B cell (primary cell): ENCODE measurements at regions not wholly inside any gene's neighbourhood (a gene's known extent, or its start where the extent isn't known, plus 50 kb on each side); places are given as distances from the start of the nearest gene placed in this dataset.
"Not testable (repeated sequence)": the region's sequence is repeated elsewhere in the genome, so short reads cannot be mapped to it uniquely, and the experiment has no call there.

Experiments
- ATAC-seq: fragments of 200-7000 bp; cut with Tn5 transposase; one replicate; pipeline ENCODE4 v1.10.0; 2021; ENCODE audit warnings: low read depth, mild to moderate bottlenecking, moderate number of reproducible peaks, moderate library complexity
- CTCF ChIA-PET: fragments of 350-600 bp; sonication (Branson Sonifier 250); formaldehyde crosslinking; loops from one replicate; lab custom pipeline; 2021; ENCODE audit warnings: antibody characterized with exemption, inconsistent platforms; lab: Charles Lee
- POLR2A ChIA-PET: fragments of 350-600 bp; sonication (Branson Sonifier 250); formaldehyde crosslinking; loops from one replicate; lab custom pipeline; 2021; ENCODE audit warnings: antibody characterized with exemption; lab: Charles Lee
- DNase-seq: peaks from one replicate; pipeline ENCODE4 v3.0.0; 2013
- H2AFZ ChIP-seq: 2 replicates; pipeline ENCODE4 v1.6.1; 2012; ENCODE audit warnings: mild to moderate bottlenecking, low read depth, low read length; ENCODE audit not compliant: insufficient read depth, poor library complexity, severe bottlenecking
- H3K27ac ChIP-seq, 2 donors: 1 replicate in 1 of 2; 2 replicates in 1 of 2; pipeline ENCODE4 v1.5.1; 2012 to 2013; ENCODE audit warnings: low read length in 2 of 2, mild to moderate bottlenecking in 2 of 2, moderate library complexity in 1 of 2
- H3K27me3 ChIP-seq, 4 experiments: fragments of 200-600 bp in 1 of 4; sonication (generic) in 1 of 4; replicated peaks in 1 of 4; 1 replicate in 2 of 4; 2 replicates in 2 of 4; pipeline versions ENCODE4 v1.6.1 to v1.7.0; 2013 to 2016; ENCODE audit warnings: low read length in 3 of 4, mild to moderate bottlenecking in 2 of 4, mixed read lengths in 1 of 4, moderate library complexity in 1 of 4; ENCODE audit not compliant: insufficient read depth in 4 of 4, control insufficient read depth in 3 of 4; ENCODE audit errors: control extremely low read depth in 1 of 4
- H3K36me3 ChIP-seq, 2 experiments: replicated peaks in 1 of 2; 1 replicate in 1 of 2; 2 replicates in 1 of 2; pipeline versions ENCODE4 v1.6.1 to v1.7.1; 2013; ENCODE audit warnings: low read length in 1 of 2; ENCODE audit not compliant: insufficient read depth in 2 of 2, control insufficient read depth in 1 of 2; ENCODE audit errors: control extremely low read depth in 1 of 2, extremely low read depth in 1 of 2
- H3K4me1 ChIP-seq, 2 donors: fragments of 200-600 bp in 1 of 2; sonication (generic) in 1 of 2; 1 replicate in 1 of 2; 2 replicates in 1 of 2; pipeline versions ENCODE4 v1.5.1 to v1.6.1; 2013 to 2017; ENCODE audit warnings: low read length in 2 of 2; ENCODE audit not compliant: control insufficient read depth in 2 of 2, insufficient read depth in 2 of 2
- H3K4me2 ChIP-seq: replicated peaks from 2 replicates; pipeline ENCODE3; 2012; ENCODE audit warnings: mild to moderate bottlenecking, low read depth, low read length; ENCODE audit not compliant: poor library complexity, severe bottlenecking
- H3K4me3 ChIP-seq, 5 experiments: fragments of 200-600 bp in 1 of 5; sonication (generic) in 1 of 5; 1 replicate in 3 of 5; 2 replicates in 2 of 5; pipeline versions ENCODE4 v1.5.1 to v1.7.0; 2011 to 2016; ENCODE audit warnings: low read length in 4 of 5, mild to moderate bottlenecking in 4 of 5, low read depth in 2 of 5, control low read depth in 1 of 5, moderate library complexity in 1 of 5; ENCODE audit not compliant: insufficient read depth in 1 of 5; ENCODE audit errors: control extremely low read depth in 1 of 5, extremely low read depth in 1 of 5
- H3K79me2 ChIP-seq: fragments of 200-600 bp; sonication (generic); one replicate; pipeline ENCODE4 v1.6.0; 2016; ENCODE audit warnings: low read length; ENCODE audit not compliant: control insufficient read depth, insufficient read depth
- H3K9ac ChIP-seq: fragments of 200-600 bp; sonication (generic); 2 replicates; pipeline ENCODE4 v1.6.1; 2017; ENCODE audit warnings: mild to moderate bottlenecking, low read length, moderate library complexity
- H3K9me3 ChIP-seq, 3 donors: one replicate each; pipeline versions ENCODE4 v1.6.1 to v1.7.1; 2013; ENCODE audit warnings: low read length in 2 of 3; ENCODE audit not compliant: control insufficient read depth in 2 of 3, insufficient read depth in 1 of 3; ENCODE audit errors: control extremely low read depth in 1 of 3
- H4K20me1 ChIP-seq: 2 replicates; pipeline ENCODE4 v1.6.0; 2012; ENCODE audit warnings: mild to moderate bottlenecking, low read length; ENCODE audit not compliant: insufficient read depth, control insufficient read depth, poor library complexity, severe bottlenecking
- H3K27ac Mint-ChIP-seq: one replicate; pipeline ENCODE4 v1.8.0; 2021; ENCODE audit warnings: mixed read lengths
- H3K27me3 Mint-ChIP-seq: one replicate; pipeline ENCODE4 v1.8.0; 2021; ENCODE audit warnings: mixed read lengths
- H3K4me1 Mint-ChIP-seq: one replicate; pipeline ENCODE4 v1.8.0; 2021; ENCODE audit warnings: mixed read lengths
- H3K4me3 Mint-ChIP-seq: one replicate; pipeline ENCODE4 v1.8.0; 2021; ENCODE audit warnings: mixed read lengths
- H3K9me3 Mint-ChIP-seq: one replicate; pipeline ENCODE4 v1.8.0; 2022; ENCODE audit warnings: mixed read lengths; ENCODE audit not compliant: insufficient read depth
- CTCF ChIP-seq: fragments of 200-600 bp; IDR thresholded peaks from one replicate; pipeline ENCODE4 v1.8.0; 2022; ENCODE audit warnings: antibody characterized with exemption, mild to moderate bottlenecking
- EZH2 ChIP-seq: IDR thresholded peaks from 2 replicates; pipeline ENCODE4 v1.6.1; 2012; ENCODE audit warnings: borderline replicate concordance, low read depth, mild to moderate bottlenecking, moderate library complexity, low read length; ENCODE audit not compliant: insufficient read depth, poor library complexity, severe bottlenecking
- WGBS: methylation state at CpG from one replicate; pipeline ENCODE4 v1.1.5; 2013; ENCODE audit warnings: missing lambda C conversion rate; ENCODE audit not compliant: insufficient coverage; 5-methylcytosine and 5-hydroxymethylcytosine counted together
- intact Hi-C: fragments of 100-400 bp; cut with micrococcal nuclease; formaldehyde crosslinking; loops from one replicate; pipeline ENCODE4 v1.10.0; 2022

GRCh38 chr3:140791368-140791767 is 113.5 kb downstream of the TRIM42 start:
- ChIA-PET POLR2A (no interaction called here), CTCF (no interaction called here)
- no peak overlapping the region for H2AFZ ChIP-seq
- H3K4me3 ChIP-seq, result no peak overlapping the region
- H3K27me3 ChIP-seq, result no peaks in the 10 kb centered on the region
- Mint-ChIP-seq H3K9me3 (peaks cover 4% of the 10 kb centered on the region), H3K4me1 (no peaks in the 10 kb centered on the region), H3K27ac (no peak overlapping the region), H3K4me3 (no peak overlapping the region), H3K27me3 (peaks cover 5% of the 10 kb centered on the region)
- no peaks in the 10 kb centered on the region for H3K36me3 ChIP-seq
- no peaks in the 10 kb centered on the region for H4K20me1 ChIP-seq
- no peaks in the 10 kb centered on the region for H3K79me2 ChIP-seq
- TF ChIP-seq EZH2 (no peak), CTCF (no peak)
- no CpG with 5 or more reads among the region's 3 CpGs for WGBS
- intact Hi-C loops, result no loop called here
- H3K4me2 ChIP-seq, result no peak overlapping the region
- no peaks in the 10 kb centered on the region for H3K4me1 ChIP-seq
- H3K9ac ChIP-seq, result no peak overlapping the region
- ATAC-seq (no peak), DNase-seq (no peak)
- no peak overlapping the region for H3K27ac ChIP-seq
- peaks cover 1 to 12% (median 6%) of the 10 kb centered on the region in 3 donors for H3K9me3 ChIP-seq

GRCh38 chr3:140794507-140794906 is 116.6 kb downstream of the TRIM42 start:
- ChIA-PET CTCF (no interaction called here), POLR2A (no interaction called here)
- no peak for ATAC-seq
- no peak overlapping the region for H3K27ac ChIP-seq
- H3K79me2 ChIP-seq, result no peaks in the 10 kb centered on the region
- no peak overlapping the region for H3K4me2 ChIP-seq
- H3K27me3 Mint-ChIP-seq, result no peaks in the 10 kb centered on the region
- no peak overlapping the region for H3K4me3 Mint-ChIP-seq
- H3K9me3 Mint-ChIP-seq, result peaks cover 4% of the 10 kb centered on the region
- no peak for TF ChIP-seq EZH2
- no peak overlapping the region for H3K4me3 ChIP-seq
- H3K36me3 ChIP-seq, result no peaks in the 10 kb centered on the region
- H3K27ac Mint-ChIP-seq, result no peak overlapping the region
- DNase-seq, result no peak
- no peaks in the 10 kb centered on the region for H3K4me1 Mint-ChIP-seq
- no peaks in the 10 kb centered on the region for H4K20me1 ChIP-seq
- intact Hi-C loops, result no loop called here
- 80% methylated on average over 2 of the region's 3 CpGs for WGBS
- H3K9ac ChIP-seq, result no peak overlapping the region
- H2AFZ ChIP-seq, result no peak overlapping the region
- no peaks in the 10 kb centered on the region for H3K4me1 ChIP-seq
- no peaks in the 10 kb centered on the region for H3K27me3 ChIP-seq
- peaks cover 0 to 12% (median 1%) of the 10 kb centered on the region in 3 donors for H3K9me3 ChIP-seq

GRCh38 chr3:140802898-140803297 is 125.0 kb downstream of the TRIM42 start:
- H3K4me1 ChIP-seq, H3K4me1 Mint-ChIP-seq, H3K27me3 ChIP-seq, ATAC-seq, H3K4me3 Mint-ChIP-seq, H3K4me2 ChIP-seq, H3K36me3 ChIP-seq, H3K9ac ChIP-seq, intact Hi-C loops, H3K4me3 ChIP-seq, DNase-seq, H2AFZ ChIP-seq, POLR2A ChIA-PET, CTCF ChIA-PET, H4K20me1 ChIP-seq, H3K27ac ChIP-seq, H3K79me2 ChIP-seq, H3K27ac Mint-ChIP-seq: not testable (repeated sequence)
- peaks cover 16% of the 10 kb centered on the region for H3K9me3 Mint-ChIP-seq
- H3K9me3 ChIP-seq, result peaks cover 0 to 12% (median 2%) of the 10 kb centered on the region in 3 donors
- H3K27me3 Mint-ChIP-seq, result peaks cover 22% of the 10 kb centered on the region
- no CpG with 5 or more reads among the region's 1 CpG for WGBS
